Ovary (tissue), 7 donors: ENCODE measurements at regions not wholly inside any gene's neighbourhood (a gene's known extent, or its start where the extent isn't known, plus 50 kb on each side); places are given as distances from the start of the nearest gene placed in this dataset.
"Not testable (repeated sequence)": the region's sequence is repeated elsewhere in the genome, so short reads cannot be mapped to it uniquely, and the experiment has no call there.

Source experiments
- DNase-seq, 5 donors: peaks; one replicate each; pipeline ENCODE4 v3.0.0-alpha.2; 2019 to 2020
- H3K27ac ChIP-seq, 2 donors: fragments of 200-600 bp; one replicate each; pipeline versions ENCODE4 v1.5.1 to v1.8.0; 2019 to 2022
- H3K27me3 ChIP-seq: fragments of 200-600 bp; one replicate; pipeline ENCODE4 v1.8.0; 2022
- H3K36me3 ChIP-seq: fragments of 200-600 bp; sonication (generic); one replicate; pipeline ENCODE4 v1.5.1; 2019
- H3K4me1 ChIP-seq: one replicate; pipeline ENCODE4 v1.8.1; 2013; ENCODE audit warnings: mild to moderate bottlenecking, moderate library complexity; ENCODE audit not compliant: insufficient read depth
- H3K4me3 ChIP-seq: fragments of 200-600 bp; sonication (generic); one replicate; pipeline ENCODE4 v1.5.1; 2017
- H3K9me3 ChIP-seq, 2 donors: fragments of 200-600 bp in 1 of 2; sonication (generic) in 1 of 2; one replicate each; pipeline versions ENCODE4 v1.5.1 to v1.8.1; 2013 to 2019; ENCODE audit warnings: mild to moderate bottlenecking in 1 of 2, moderate library complexity in 1 of 2
- WGBS, 3 donors: extraction: QIAGEN DNeasy Blood & Tissue Kit in 1 of 3; methylation state at CpG; one replicate each; pipeline versions ENCODE4 v1.1.5 to v1.1.7; 2013 to 2017; 5-methylcytosine and 5-hydroxymethylcytosine counted together
- intact Hi-C, 4 donors: fragments of 100-400 bp; cut with DNase I; formaldehyde crosslinking; loops; one replicate each; pipeline versions ENCODE4 v1.11.0 to v1.15.1; 2022 to 2023
- donor health status: DM: no; HTN: no; CAD: no; lungs with moderate emphysema.
- donor health status: DM: no; HTN: no; CAD: no.
- donor health status: Bipolar disorder and iron deficiency.
- donor health status: DM: no; HTN: no; CAD: no.
- donor health status: DM: yes; HTN: yes; CAD: no.

DNA sequence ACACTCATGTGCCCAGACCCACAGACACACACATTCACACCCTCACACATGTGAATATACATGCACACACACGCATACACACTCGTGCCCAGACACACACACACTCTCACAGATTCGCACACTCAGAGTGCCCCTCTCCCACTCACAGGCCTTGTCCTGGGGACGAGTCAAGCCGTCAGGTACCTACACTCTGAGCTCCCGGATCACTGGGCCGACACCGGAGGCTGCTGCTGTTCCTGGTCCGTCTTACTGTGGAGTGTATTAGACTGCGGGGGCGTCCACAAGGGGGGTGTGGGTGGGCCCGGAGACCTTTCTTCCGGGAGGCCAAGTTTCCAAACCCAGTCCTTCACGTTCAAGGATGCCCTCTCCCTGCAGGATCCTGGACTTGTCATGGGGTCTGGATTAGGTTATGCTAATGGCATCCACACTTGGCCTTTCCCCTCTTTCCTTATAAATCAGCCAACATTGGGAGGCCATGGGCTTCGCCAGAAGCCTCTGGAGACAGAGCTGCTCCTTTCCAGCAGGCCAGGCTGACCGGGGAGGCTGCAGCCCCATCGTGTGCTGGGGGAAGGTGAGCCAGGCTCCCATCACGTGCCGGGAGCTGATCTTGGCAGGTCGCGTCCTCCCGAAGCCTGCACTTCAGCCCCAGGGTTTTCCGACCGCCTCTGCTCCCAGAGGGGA is 186.4 kb downstream of the NPIPB11 start:
- H3K4me3 ChIP-seq, H3K4me1 ChIP-seq, H3K36me3 ChIP-seq, H3K9me3 ChIP-seq, intact Hi-C loops, H3K27me3 ChIP-seq: not testable (repeated sequence)
- WGBS, 3 donors: 40 to 52% (median 48%) methylated on average over 17 to 24 of the region's 24 CpGs
- H3K27ac ChIP-seq: peak overlapping the region; percentile 77 to 84
- DNase-seq: peak in 4 of 5 donors; percentile 62 to 72 (median 65)

DNA sequence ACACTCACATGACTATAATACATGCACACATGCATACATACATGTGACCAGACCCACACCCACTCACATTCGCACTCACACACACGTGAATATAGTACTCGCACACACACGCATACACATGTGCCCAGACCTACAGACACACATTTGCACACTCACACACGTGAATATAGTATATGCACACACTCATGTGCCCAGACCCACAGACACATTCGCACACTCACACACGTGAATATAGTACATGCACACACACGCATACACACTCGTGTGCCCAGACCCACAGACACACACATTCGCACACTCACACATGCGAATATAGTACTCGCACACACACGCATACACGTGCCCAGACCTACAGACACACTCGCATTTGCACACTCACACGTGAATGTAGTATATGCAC is 186.9 kb downstream of the NPIPB11 start:
- intact Hi-C loops, H3K36me3 ChIP-seq, H3K27me3 ChIP-seq, H3K4me3 ChIP-seq, H3K9me3 ChIP-seq, DNase-seq, H3K4me1 ChIP-seq: not testable (repeated sequence)
- WGBS, 3 donors: 91 to 92% (median 92%) methylated on average over 16 of the region's 16 CpGs
- H3K27ac ChIP-seq: peak overlapping the region in 1 of 2 donors; percentile 84

DNA sequence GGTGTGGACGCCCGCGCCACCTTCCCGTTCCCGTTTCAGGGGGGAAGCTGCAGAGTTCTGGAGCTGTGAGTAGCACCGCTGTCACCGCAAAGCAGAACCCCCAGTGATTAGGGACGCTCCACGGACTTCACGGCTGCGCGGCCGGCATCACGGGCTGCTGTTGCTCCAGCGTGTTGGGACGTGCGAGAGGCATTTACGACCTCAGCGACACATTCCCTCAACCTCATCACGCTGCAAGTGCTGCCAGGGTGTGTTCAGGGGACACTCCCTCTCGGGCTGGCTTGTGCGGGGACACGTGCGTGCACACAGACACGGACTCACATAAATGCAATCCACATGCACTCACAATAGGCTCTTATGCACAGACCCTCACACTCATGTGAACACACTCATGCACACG is 187.9 kb downstream of the NPIPB11 start:
- intact Hi-C loops, H3K4me1 ChIP-seq, H3K27me3 ChIP-seq, H3K27ac ChIP-seq, H3K9me3 ChIP-seq, H3K4me3 ChIP-seq, H3K36me3 ChIP-seq: not testable (repeated sequence)
- peak in 1 of 5 donors; percentile 29 for DNase-seq
- WGBS, 3 donors: 86 to 99% (median 95%) methylated on average over 10 to 26 of the region's 26 CpGs

DNA sequence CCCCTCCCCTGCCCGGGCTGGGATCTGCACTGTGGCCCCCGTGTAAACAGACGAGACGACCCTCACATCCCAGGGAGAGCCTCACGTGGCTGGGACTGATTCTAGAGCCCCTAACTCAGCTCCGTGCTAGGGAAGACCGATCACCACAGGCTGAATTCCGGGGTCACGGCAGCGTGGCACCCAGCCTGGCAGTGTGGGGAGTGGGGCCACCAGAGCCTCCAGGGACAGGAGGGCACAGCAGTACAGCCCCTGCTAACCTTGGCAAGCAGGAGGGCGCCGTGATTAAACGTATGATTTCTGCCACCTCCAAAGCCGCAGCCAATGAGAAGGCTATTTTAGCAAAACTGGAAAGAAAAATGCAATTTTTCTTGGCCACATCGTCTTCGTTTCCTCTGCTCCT is 188.3 kb downstream of the NPIPB11 start:
- WGBS, 3 donors: 86 to 94% (median 90%) methylated on average over 7 to 12 of the region's 16 CpGs
- H3K27ac ChIP-seq: not testable (repeated sequence)

DNA sequence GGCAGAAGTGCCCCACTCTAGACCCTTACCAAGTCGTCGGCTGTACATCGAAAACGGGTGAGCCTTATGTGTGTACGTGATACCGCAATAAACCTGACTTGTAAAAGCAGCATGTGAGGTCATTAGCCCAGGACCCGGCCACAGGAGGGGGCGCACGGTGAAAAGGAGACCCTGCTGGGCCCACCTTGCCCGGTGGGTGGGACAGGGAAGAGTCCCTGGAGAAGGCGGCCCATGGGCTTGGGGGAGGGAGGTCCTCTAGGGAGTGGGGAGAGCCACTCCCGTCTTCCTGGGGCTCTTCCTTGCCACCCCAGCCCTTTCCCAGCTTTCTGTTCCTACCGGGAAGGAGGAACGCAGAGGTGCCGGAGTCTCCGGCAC is 188.8 kb downstream of the NPIPB11 start:
- WGBS, 3 donors: 91 to 96% (median 92%) methylated on average over 12 to 16 of the region's 16 CpGs
- intact Hi-C loops, H3K27ac ChIP-seq, H3K36me3 ChIP-seq, H3K4me3 ChIP-seq, H3K9me3 ChIP-seq, H3K27me3 ChIP-seq, H3K4me1 ChIP-seq: not testable (repeated sequence)
- DNase-seq: peak in 1 of 5 donors; percentile 16

More for the DNA sequence above, 188.3 kb downstream of the NPIPB11 start:
- H3K4me3 ChIP-seq, H3K27me3 ChIP-seq, H3K4me1 ChIP-seq, intact Hi-C loops, H3K9me3 ChIP-seq, H3K36me3 ChIP-seq: not testable (repeated sequence)
- peak in 1 of 5 donors; percentile 17 for DNase-seq

DNA sequence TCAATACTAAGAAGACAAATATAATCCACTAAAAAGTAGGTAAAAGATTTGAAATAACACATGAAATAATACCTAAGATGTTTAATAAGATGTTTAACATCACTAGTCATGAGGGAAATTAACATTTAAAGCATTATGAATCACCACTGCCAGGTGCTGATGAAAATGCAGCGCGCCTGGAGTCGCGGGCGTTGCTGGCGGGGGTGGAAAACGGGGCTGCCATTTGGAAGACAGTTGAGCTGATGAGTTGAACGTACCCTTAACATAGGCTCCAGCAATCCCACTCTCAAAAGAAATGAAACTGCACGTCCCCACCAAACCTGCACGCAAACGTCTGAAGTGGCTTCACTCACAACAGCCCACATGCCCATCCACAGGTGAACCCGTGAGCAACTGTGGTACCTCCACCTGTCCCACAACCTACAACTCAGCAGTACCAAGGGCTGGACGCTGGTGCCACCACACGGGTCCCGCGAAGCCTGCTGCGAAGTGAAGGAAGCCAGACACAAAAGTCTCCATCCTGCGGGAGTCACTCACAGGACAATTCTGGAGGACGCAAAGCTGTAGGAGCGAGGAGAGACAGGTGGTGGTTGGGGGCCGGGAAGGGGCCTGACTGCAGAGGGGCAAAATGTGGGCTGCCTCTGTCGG is 189.3 kb downstream of the NPIPB11 start:
- H3K9me3 ChIP-seq, H3K27ac ChIP-seq, H3K36me3 ChIP-seq, intact Hi-C loops, H3K4me3 ChIP-seq, H3K27me3 ChIP-seq, H3K4me1 ChIP-seq: not testable (repeated sequence)
- peak in 1 of 5 donors; percentile 18 for DNase-seq
- WGBS, 3 donors: 93 to 95% (median 94%) methylated on average over 22 of the region's 22 CpGs

DNA sequence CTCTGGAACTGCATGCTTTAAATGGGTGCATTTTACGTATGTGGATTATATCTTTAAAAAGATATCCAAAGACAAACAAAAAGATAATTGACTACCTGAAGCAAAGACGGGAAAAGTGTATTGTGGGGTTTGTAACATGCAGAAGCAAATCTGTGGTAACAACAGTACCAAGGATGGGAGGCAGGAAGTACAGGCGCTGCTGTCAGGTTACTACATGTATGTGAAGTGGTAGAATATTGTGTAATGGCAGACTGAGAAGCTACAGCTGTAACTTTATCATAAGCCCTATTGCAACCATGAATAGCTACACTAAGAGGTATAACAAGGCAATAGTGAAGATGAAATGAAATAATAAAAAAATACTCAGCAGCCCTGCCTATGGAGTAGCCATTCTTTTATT is 192.7 kb downstream of the NPIPB11 start:
- H3K4me1 ChIP-seq, intact Hi-C loops, DNase-seq, H3K4me3 ChIP-seq, H3K36me3 ChIP-seq, H3K27me3 ChIP-seq, H3K27ac ChIP-seq, H3K9me3 ChIP-seq: not testable (repeated sequence)
- 91 to 96% (median 91%) methylated on average over 3 of the region's 3 CpGs for WGBS, 3 donors

DNA sequence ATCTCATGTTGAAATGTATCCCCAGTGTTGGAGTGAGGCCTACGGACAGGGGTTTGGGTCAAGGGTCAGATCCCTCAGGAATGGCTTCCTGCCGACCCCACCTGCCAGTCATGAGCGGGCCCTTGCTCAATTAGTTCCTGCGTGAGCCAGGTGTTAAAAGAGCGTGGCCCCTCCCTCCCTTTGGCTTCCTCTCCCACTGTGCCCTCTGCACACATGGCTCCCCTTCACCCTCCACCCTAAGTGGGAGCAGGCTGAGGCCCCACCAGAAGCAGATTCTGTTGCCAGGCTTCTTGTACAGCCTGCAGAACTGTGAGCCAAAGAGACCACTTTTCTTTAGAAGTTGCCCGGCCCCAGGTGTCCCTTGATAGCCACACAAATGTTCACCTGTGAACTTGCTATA is 193.3 kb downstream of the NPIPB11 start:
- 82 to 84% (median 84%) methylated on average over 6 of the region's 6 CpGs for WGBS, 3 donors
- H3K4me3 ChIP-seq, H3K27ac ChIP-seq, H3K9me3 ChIP-seq, H3K27me3 ChIP-seq, H3K36me3 ChIP-seq, DNase-seq, intact Hi-C loops, H3K4me1 ChIP-seq: not testable (repeated sequence)

DNA sequence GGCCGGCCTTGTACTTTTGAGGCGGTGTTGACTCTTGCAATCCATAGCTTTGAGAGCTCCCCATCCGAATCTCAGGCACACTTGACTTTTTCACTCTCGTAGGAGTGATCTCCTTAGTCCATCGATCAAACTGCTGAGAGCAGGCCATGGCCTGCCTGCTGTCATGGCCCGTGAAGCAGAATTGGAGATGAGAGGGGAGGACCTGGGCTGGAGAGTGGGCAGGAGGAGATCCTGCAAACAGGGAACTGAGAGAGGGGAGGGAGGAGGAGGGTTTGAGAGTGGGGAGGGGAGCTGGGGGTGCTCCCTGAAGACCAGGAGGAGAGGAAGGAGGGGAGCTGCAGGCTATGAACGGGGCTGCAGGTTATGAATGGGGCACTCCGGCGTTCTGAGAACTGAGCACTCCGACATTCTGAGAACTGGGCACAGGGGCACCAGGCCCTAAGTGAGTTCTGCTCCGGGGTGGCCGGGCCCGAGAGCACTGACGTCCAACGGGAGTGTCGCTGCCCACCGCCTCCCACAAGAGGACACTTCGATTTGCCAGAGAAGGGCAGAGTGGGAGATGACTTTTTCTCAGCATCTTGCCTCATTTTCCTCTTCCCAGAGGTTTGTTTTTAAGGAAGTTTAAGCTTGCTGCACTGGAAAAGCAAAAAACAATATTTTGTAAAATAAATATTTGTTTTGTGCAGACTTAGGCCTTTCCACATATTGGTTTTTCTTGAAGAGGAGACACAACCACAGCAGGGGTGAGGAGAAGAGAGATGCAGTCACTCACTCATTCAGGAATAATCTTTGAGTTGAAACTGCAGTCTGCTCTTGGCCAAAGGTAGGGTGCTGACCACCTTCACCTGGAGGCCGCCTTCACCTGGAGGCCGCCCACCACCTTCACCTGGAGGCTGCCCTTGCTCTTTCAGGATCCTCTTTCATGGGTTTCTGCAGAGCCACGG is 194.2 kb downstream of the NPIPB11 start:
- H3K36me3 ChIP-seq, H3K4me3 ChIP-seq, H3K4me1 ChIP-seq, H3K9me3 ChIP-seq, H3K27ac ChIP-seq, H3K27me3 ChIP-seq, intact Hi-C loops: not testable (repeated sequence)
- DNase-seq: peak in 2 of 5 donors; percentile 11 to 13
- 77 to 82% (median 81%) methylated on average over 21 of the region's 21 CpGs for WGBS, 3 donors

DNA sequence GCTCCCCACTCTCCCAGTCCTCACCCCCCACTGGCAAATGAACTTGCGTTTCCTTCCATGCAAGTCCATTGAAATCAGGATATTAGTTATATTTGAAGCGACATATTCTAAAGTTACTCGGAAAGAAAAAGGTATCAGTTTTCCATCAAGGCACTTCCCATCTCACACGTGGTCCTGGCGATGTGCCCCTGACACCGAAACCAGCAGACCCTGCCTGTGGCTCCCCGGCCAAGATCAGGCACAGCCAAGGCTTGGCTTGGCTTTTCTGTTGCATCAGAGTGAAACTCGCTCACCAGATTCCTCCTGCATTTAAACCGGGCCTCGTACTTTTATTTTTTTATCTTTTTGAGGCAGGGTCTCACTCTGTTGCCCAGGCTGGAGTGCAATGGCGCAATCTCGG is 195.1 kb downstream of the NPIPB11 start:
- H3K4me3 ChIP-seq, H3K27me3 ChIP-seq, H3K36me3 ChIP-seq, H3K9me3 ChIP-seq, H3K4me1 ChIP-seq, intact Hi-C loops, H3K27ac ChIP-seq: not testable (repeated sequence)
- DNase-seq: peak in 1 of 5 donors; percentile 25
- 86 to 91% (median 87%) methylated on average over 12 of the region's 12 CpGs for WGBS, 3 donors

DNA sequence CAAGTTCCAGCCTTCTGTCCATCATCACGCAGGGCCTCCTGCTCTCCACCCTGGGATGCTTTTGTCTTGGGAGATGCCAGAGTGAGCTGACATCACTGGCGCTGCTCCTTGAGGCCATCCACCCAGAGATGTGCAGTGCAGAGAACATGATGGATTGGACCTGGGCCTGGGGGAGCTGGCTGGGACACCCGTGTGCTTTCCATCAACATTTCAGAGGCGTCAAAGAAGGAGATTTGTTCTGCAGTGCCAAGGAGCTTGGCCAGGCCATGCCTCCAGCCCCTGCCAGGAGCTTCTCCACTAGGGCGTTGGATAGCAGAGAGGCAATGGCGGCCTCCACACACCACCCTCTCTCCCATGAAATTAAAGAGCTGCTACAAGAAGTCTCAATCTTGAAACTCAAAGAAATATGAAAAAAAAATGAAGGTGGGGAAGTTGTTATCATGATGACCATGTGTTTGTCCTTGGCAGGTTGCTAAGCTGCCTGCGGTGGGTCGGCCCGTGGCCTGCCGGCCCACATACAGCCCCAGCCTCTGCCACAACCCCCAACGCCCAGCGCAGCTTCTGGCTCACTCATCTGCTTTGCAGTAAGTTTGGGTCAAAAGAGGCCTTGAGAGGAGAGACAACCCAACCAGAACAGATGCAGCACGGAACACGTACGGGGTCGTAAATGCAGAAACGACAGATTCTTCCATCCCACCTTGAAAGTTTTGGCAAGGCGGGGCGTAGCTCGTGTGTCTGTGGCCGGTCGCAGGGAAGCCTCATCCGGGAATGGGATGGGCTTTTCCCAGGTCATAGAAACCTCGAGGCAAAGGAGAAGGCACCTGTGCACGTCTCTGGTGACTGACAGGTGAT is 196.0 kb downstream of the NPIPB11 start:
- H3K4me3 ChIP-seq, H3K36me3 ChIP-seq, H3K4me1 ChIP-seq, H3K27ac ChIP-seq, H3K27me3 ChIP-seq, H3K9me3 ChIP-seq, intact Hi-C loops: not testable (repeated sequence)
- DNase-seq: peak in 1 of 5 donors; percentile 17
- WGBS, 3 donors: 78 to 87% (median 82%) methylated on average over 21 to 22 of the region's 25 CpGs
